Right renal pelvis (tissue), 4 donors: ENCODE measurements at regions not wholly inside any gene's neighbourhood (a gene's known extent, or its start where the extent isn't known, plus 50 kb on each side); places are given as distances from the start of the nearest gene placed in this dataset.
A peak's percentile ranks its signal among the peaks of the same experiment; 100 is the strongest.

Source experiments
- DNase-seq, 4 donors: peaks; one replicate each; pipeline ENCODE4 v3.0.0-alpha.2; 2013; ENCODE audit warnings: low read depth in 4 of 4, low spot score in 3 of 4, missing footprints in 1 of 4

- no peak for DNase-seq
These were observed 75.6 kb upstream of the BCL11B start for GRCh38 chr14:99347561-99347960.

GRCh38 chr14:99346470-99347080 is 74.6 kb upstream of the BCL11B start:
- DNase-seq, result no peak

- no peak for DNase-seq
These were observed 73.5 kb upstream of the BCL11B start for GRCh38 chr14:99345472-99345871.

GRCh38 chr14:99344051-99344758 is 72.2 kb upstream of the BCL11B start:
- DNase-seq, result no peak

GRCh38 chr14:99342906-99343305 is 70.9 kb upstream of the BCL11B start:
- no peak for DNase-seq

- no peak for DNase-seq
These were observed 70.2 kb upstream of the BCL11B start for GRCh38 chr14:99342204-99342603.

- DNase-seq, result no peak
These were observed 67.6 kb upstream of the BCL11B start for GRCh38 chr14:99339551-99339950.

GRCh38 chr14:99338313-99338712 is 66.3 kb upstream of the BCL11B start:
- DNase-seq, result no peak

GRCh38 chr14:99333841-99334635 is 62.0 kb upstream of the BCL11B start:
- DNase-seq, result no peak

- no peak for DNase-seq
These were observed 61.2 kb upstream of the BCL11B start for GRCh38 chr14:99333214-99333613.

GRCh38 chr14:99331811-99332210 is 59.8 kb upstream of the BCL11B start:
- no peak for DNase-seq

- DNase-seq, result no peak
These were observed 58.6 kb upstream of the BCL11B start for GRCh38 chr14:99330316-99331240.

GRCh38 chr14:99329711-99330315 is 57.8 kb upstream of the BCL11B start:
- no peak for DNase-seq

GRCh38 chr14:99327458-99328250 is 55.7 kb upstream of the BCL11B start:
- peak in 1 of 4 donors; percentile 8 for DNase-seq

- DNase-seq, result no peak
These were observed 55.1 kb upstream of the BCL11B start for GRCh38 chr14:99327050-99327449.

GRCh38 chr14:99326041-99326710 is 54.2 kb upstream of the BCL11B start:
- DNase-seq, result no peak

GRCh38 chr14:99325591-99325990 is 53.6 kb upstream of the BCL11B start:
- no peak for DNase-seq

GRCh38 chr14:99325016-99325415 is 53.0 kb upstream of the BCL11B start:
- no peak for DNase-seq

- DNase-seq, result no peak
These were observed 52.3 kb upstream of the BCL11B start for GRCh38 chr14:99324291-99324690.
